H9 (cell line): ENCODE measurements at regions not wholly inside any gene's neighbourhood (a gene's known extent, or its start where the extent isn't known, plus 50 kb on each side); places are given as distances from the start of the nearest gene placed in this dataset.

Experiments used
- DNase-seq: peaks from one replicate; pipeline ENCODE4 v3.0.0-alpha.2; 2017
- H2AFZ ChIP-seq: one replicate; pipeline ENCODE4 v1.6.1; 2013; ENCODE audit warnings: mild to moderate bottlenecking, low read length, control low read depth, moderate library complexity
- H2AK5ac ChIP-seq: 2 replicates; pipeline ENCODE4 v1.6.1; 2013; ENCODE audit warnings: low read length, control low read depth, mixed read lengths; ENCODE audit not compliant: insufficient read length
- H2BK120ac ChIP-seq: one replicate; pipeline ENCODE4 v1.6.1; 2013; ENCODE audit warnings: low read depth, mild to moderate bottlenecking, low read length, control low read depth, inconsistent platforms; ENCODE audit not compliant: poor library complexity, severe bottlenecking
- H2BK12ac ChIP-seq: 2 replicates; pipeline ENCODE4 v1.6.1; 2013; ENCODE audit warnings: low read length, control low read depth, mixed read lengths, low read depth; ENCODE audit not compliant: insufficient read length
- H2BK15ac ChIP-seq: 2 replicates; pipeline ENCODE4 v1.6.1; 2013; ENCODE audit warnings: low read depth, low read length, control low read depth
- H2BK20ac ChIP-seq: one replicate; pipeline ENCODE4 v1.6.1; 2013; ENCODE audit warnings: low read depth, mild to moderate bottlenecking, low read length, control low read depth, inconsistent platforms; ENCODE audit not compliant: poor library complexity, severe bottlenecking
- H2BK5ac ChIP-seq: 2 replicates; pipeline ENCODE4 v1.6.1; 2013; ENCODE audit warnings: low read length, control low read depth, mixed read lengths; ENCODE audit not compliant: insufficient read length
- H3K14ac ChIP-seq: 2 replicates; pipeline ENCODE4 v1.6.1; 2013; ENCODE audit warnings: low read length, control low read depth; ENCODE audit not compliant: insufficient read depth
- H3K18ac ChIP-seq: 2 replicates; pipeline ENCODE4 v1.6.1; 2013; ENCODE audit warnings: low read depth, mild to moderate bottlenecking, mixed read lengths, low read length, control low read depth; ENCODE audit not compliant: insufficient read length
- H3K23ac ChIP-seq: 2 replicates; pipeline ENCODE4 v1.6.1; 2013; ENCODE audit warnings: low read length, control low read depth, mixed read lengths, low read depth; ENCODE audit not compliant: insufficient read length
- H3K23me2 ChIP-seq: 2 replicates; pipeline ENCODE4 v1.6.1; 2013; ENCODE audit warnings: low read depth, mild to moderate bottlenecking, mixed read lengths, low read length, control low read depth; ENCODE audit not compliant: insufficient read length, poor library complexity, severe bottlenecking
- H3K27ac ChIP-seq: 2 replicates; pipeline ENCODE4 v1.5.1; 2013; ENCODE audit warnings: low read length, control low read depth, mixed read lengths, low read depth; ENCODE audit not compliant: insufficient read length
- H3K27me3 ChIP-seq: 2 replicates; pipeline ENCODE4 v1.6.1; 2013; ENCODE audit warnings: low read length, control low read depth, inconsistent platforms; ENCODE audit not compliant: insufficient read depth
- H3K4ac ChIP-seq: 2 replicates; pipeline ENCODE4 v1.6.1; 2013; ENCODE audit warnings: low read depth, mild to moderate bottlenecking, control low read depth, inconsistent platforms, low read length, moderate library complexity
- H3K4me1 ChIP-seq: 2 replicates; pipeline ENCODE4 v1.6.1; 2013; ENCODE audit warnings: low read length, control low read depth, inconsistent platforms; ENCODE audit not compliant: insufficient read depth
- H3K4me2 ChIP-seq: 2 replicates; pipeline ENCODE4 v1.6.1; 2013; ENCODE audit warnings: low read length, control low read depth, mixed read lengths; ENCODE audit not compliant: insufficient read length, insufficient read depth
- H3K56ac ChIP-seq: 2 replicates; pipeline ENCODE4 v1.6.1; 2013; ENCODE audit warnings: low read depth, mild to moderate bottlenecking, mixed read lengths, low read length, control low read depth; ENCODE audit not compliant: insufficient read length
- H3K79me1 ChIP-seq: 2 replicates; pipeline ENCODE4 v1.6.1; 2013; ENCODE audit warnings: low read depth, mild to moderate bottlenecking, moderate library complexity, low read length, control low read depth, inconsistent platforms; ENCODE audit not compliant: insufficient read depth, poor library complexity, severe bottlenecking
- H3K79me2 ChIP-seq: 2 replicates; pipeline ENCODE4 v1.6.1; 2013; ENCODE audit warnings: low read length, control low read depth, inconsistent platforms; ENCODE audit not compliant: insufficient read depth
- H3K9ac ChIP-seq: 2 replicates; pipeline ENCODE4 v1.6.1; 2013; ENCODE audit warnings: low read length, control low read depth, mixed read lengths; ENCODE audit not compliant: insufficient read length; ENCODE audit errors: extremely low read depth
- H3K9me3 ChIP-seq: one replicate; pipeline ENCODE4 v1.6.1; 2013; ENCODE audit warnings: low read depth, low read length, inconsistent platforms; ENCODE audit not compliant: control insufficient read depth
- H3T11ph ChIP-seq: one replicate; pipeline ENCODE4 v1.6.1; 2013; ENCODE audit warnings: mild to moderate bottlenecking, low read length, control low read depth, inconsistent platforms
- H4K20me1 ChIP-seq: one replicate; pipeline ENCODE4 v1.6.1; 2013; ENCODE audit not compliant: control insufficient read depth, insufficient read length, insufficient read depth
- H4K5ac ChIP-seq: 2 replicates; pipeline ENCODE4 v1.6.1; 2013; ENCODE audit warnings: low read depth, mild to moderate bottlenecking, mixed read lengths, low read length, control low read depth; ENCODE audit not compliant: insufficient read length
- H4K8ac ChIP-seq: replicated peaks from 2 replicates; pipeline ENCODE4 v1.6.1; 2013; ENCODE audit warnings: low read length, control low read depth, mixed read lengths, low read depth; ENCODE audit not compliant: insufficient read length
- H4K91ac ChIP-seq: 2 replicates; pipeline ENCODE4 v1.6.1; 2013; ENCODE audit warnings: low read depth, mild to moderate bottlenecking, moderate library complexity, mixed read lengths, low read length, control low read depth; ENCODE audit not compliant: insufficient read length
- H3K27ac Mint-ChIP-seq, 3 experiments: 2 replicates in 2 of 3; 3 replicates in 1 of 3; pipeline ENCODE4 v1.8.0; 2020 to 2021; ENCODE audit warnings: mixed read lengths in 3 of 3, mild to moderate bottlenecking in 1 of 3, moderate library complexity in 1 of 3
- H3K27me3 Mint-ChIP-seq: 2 replicates; pipeline ENCODE4 v1.8.0; 2021; ENCODE audit warnings: low read depth, mild to moderate bottlenecking, moderate library complexity, mixed read lengths
- H3K36me3 Mint-ChIP-seq, 3 experiments: 2 replicates in 2 of 3; 3 replicates in 1 of 3; pipeline ENCODE4 v1.8.0; 2020 to 2021; ENCODE audit warnings: low read depth in 3 of 3, mixed read lengths in 3 of 3; ENCODE audit not compliant: insufficient read depth in 1 of 3
- H3K4me1 Mint-ChIP-seq, 2 experiments: 2 replicates each; pipeline ENCODE4 v1.8.0; 2020; ENCODE audit warnings: mixed read lengths in 2 of 2
- H3K4me3 Mint-ChIP-seq, 2 experiments: 2 replicates in 1 of 2; 3 replicates in 1 of 2; pipeline ENCODE4 v1.8.0; 2020 to 2021; ENCODE audit warnings: mild to moderate bottlenecking in 2 of 2, mixed read lengths in 2 of 2, moderate library complexity in 1 of 2
- H3K9me3 Mint-ChIP-seq, 2 experiments: 2 replicates in 1 of 2; 3 replicates in 1 of 2; pipeline ENCODE4 v1.8.0; 2020; ENCODE audit warnings: mild to moderate bottlenecking in 2 of 2, mixed read lengths in 2 of 2, moderate library complexity in 1 of 2
- CTCF ChIP-seq: fragments of 200-600 bp; sonication (generic); conservative IDR thresholded peaks from 3 replicates; pipeline ENCODE4 v1.8.0; 2021; ENCODE audit warnings: antibody characterized with exemption, mild to moderate bottlenecking
- WGBS: extraction: QIAGEN DNeasy Blood & Tissue Kit; methylation state at CpG from one replicate; pipeline ENCODE4 v1.1.7; 2013; ENCODE audit warnings: missing lambda C conversion rate, low lambda C conversion rate, mixed read lengths; ENCODE audit not compliant: insufficient read length; ENCODE audit errors: extremely low coverage; 5-methylcytosine and 5-hydroxymethylcytosine counted together

GRCh38 chr5:2460098-2460497 lies 291.4 kb downstream of the IRX2 start:
- Histone ChIP-seq H3K27ac (no peak overlapping the region), H2BK12ac (no peak overlapping the region), H3K23ac (no peak overlapping the region), H4K5ac (no peak overlapping the region), H2BK120ac (no peak overlapping the region), H2BK15ac (no peak overlapping the region), H3K9me3 (no peaks in the 10 kb centered on the region), H3K27me3 (no peaks in the 10 kb centered on the region), H3K4me2 (no peak overlapping the region), H3K4me1 (no peaks in the 10 kb centered on the region), H3K9ac (no peak overlapping the region), H3T11ph (no peak overlapping the region), H4K91ac (no peak overlapping the region), H4K8ac (no peak overlapping the region), H4K20me1 (no peaks in the 10 kb centered on the region), H3K79me2 (no peaks in the 10 kb centered on the region), H3K56ac (no peak overlapping the region), H2BK5ac (no peak overlapping the region), H3K79me1 (no peaks in the 10 kb centered on the region), H3K23me2 (no peaks in the 10 kb centered on the region), H3K14ac (no peak overlapping the region), H2AK5ac (no peak overlapping the region), H2AFZ (no peak overlapping the region), H3K4ac (no peak overlapping the region), H2BK20ac (no peak overlapping the region), H3K18ac (no peak overlapping the region)
- Mint-ChIP-seq H3K9me3 (no peaks in the 10 kb centered on the region), H3K27me3 (peaks cover 5% of the 10 kb centered on the region), H3K4me3 (no peak overlapping the region), H3K36me3 (no peaks in the 10 kb centered on the region), H3K4me1 (peaks cover 0 to 7% of the 10 kb centered on the region in 2 experiments; a peak in 1 of 4 replicates), H3K27ac (no peak overlapping the region)
- TF ChIP-seq CTCF = no peak
- WGBS = no CpG with 5 or more reads among the region's 3 CpGs
- DNase-seq = no peak
